ENCODE measurements at regions not wholly inside any gene's neighbourhood (a gene's known extent, or its start where the extent isn't known, plus 50 kb on each side); places are given as distances from the start of the nearest gene placed in this dataset.

DNA sequence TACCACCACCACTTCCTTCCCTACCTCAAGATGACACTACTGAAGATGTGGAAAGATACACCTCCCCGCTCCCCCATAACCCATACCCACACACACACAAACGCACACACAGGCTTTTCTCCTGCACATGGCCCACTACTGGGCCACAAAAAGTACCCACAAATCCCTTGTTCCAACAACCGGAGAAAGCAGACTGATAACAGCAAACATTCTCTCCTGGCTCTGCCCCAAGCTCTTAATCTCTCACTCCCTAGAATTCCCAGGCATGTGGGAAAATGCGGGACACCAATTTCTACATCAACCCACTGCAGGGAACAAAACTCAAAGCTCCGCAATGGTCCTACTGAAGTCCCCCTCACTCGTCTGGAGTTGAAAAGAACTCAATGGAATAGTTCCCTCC, 611.0 kb upstream of the KLF4 start:
- DNase-seq (ENCODE audit: low read depth, low spot score) = no peak
- ChIA-PET POLR2A (no interaction called here), CTCF (no interaction called here)
- TF ChIP-seq, protein P1, sequence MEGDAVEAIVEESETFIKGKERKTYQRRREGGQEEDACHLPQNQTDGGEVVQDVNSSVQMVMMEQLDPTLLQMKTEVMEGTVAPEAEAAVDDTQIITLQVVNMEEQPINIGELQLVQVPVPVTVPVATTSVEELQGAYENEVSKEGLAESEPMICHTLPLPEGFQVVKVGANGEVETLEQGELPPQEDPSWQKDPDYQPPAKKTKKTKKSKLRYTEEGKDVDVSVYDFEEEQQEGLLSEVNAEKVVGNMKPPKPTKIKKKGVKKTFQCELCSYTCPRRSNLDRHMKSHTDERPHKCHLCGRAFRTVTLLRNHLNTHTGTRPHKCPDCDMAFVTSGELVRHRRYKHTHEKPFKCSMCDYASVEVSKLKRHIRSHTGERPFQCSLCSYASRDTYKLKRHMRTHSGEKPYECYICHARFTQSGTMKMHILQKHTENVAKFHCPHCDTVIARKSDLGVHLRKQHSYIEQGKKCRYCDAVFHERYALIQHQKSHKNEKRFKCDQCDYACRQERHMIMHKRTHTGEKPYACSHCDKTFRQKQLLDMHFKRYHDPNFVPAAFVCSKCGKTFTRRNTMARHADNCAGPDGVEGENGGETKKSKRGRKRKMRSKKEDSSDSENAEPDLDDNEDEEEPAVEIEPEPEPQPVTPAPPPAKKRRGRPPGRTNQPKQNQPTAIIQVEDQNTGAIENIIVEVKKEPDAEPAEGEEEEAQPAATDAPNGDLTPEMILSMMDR (IDR thresholded peaks at IDR 0.05; ENCODE audit: insufficient read depth, low read length, missing control alignments) = no peak
- no peak overlapping the region for H3K4me3 ChIP-seq (ENCODE audit: low read depth, low read length)

DNA sequence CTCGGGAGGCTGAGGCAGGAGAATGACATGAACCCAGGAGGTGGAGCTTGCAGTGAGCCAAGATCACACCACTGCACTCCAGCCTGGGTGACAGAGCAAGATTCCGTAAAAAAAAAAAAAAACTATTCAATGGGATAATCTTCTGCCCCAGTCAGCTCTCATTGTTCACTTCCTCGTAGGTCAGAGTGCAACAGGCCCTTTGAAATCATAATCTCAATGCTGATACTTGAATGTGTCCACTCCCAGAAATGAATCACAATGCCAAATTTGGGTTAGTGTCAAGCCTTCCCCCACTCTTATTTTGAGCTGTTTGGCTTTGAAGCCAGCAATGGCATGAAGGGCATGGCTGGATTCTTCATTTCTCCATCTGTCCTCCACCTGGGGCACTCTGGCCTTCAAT, 610.3 kb upstream of the KLF4 start:
- TF ChIP-seq, protein P1 (IDR thresholded peaks at IDR 0.05; ENCODE audit: insufficient read depth, low read length, missing control alignments) = no peak
- ChIA-PET POLR2A (no interaction called here), CTCF (no interaction called here)
- DNase-seq (ENCODE audit: low read depth, low spot score) = no peak
- no peak overlapping the region for H3K4me3 ChIP-seq (ENCODE audit: low read depth, low read length)

DNA sequence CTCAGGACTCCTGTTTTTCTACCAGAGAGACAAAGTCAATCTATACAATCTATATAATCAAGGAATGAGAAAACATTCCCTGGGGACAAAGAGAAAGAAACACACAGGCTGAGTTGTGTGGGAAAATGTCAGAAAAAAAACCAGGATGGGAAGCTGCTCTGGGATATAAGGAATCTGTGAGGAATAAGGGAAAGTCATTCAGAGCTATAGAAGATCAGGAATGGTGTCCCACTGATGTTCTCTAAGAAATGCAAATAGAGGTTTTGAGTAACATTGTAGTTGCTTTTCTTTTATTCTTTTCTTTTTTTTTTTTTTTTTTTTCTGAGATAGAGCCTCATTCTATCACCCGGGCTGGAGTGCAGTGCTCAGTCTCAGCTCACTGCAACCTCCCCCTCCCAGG, 605.9 kb upstream of the KLF4 start:
- no peak for DNase-seq (ENCODE audit: low read depth, low spot score)
- TF ChIP-seq, protein P1 (IDR thresholded peaks at IDR 0.05; ENCODE audit: insufficient read depth, low read length, missing control alignments) = no peak
- H3K4me3 ChIP-seq (ENCODE audit: low read depth, low read length) = no peak overlapping the region
- ChIA-PET CTCF (no interaction called here), POLR2A (no interaction called here)

DNA sequence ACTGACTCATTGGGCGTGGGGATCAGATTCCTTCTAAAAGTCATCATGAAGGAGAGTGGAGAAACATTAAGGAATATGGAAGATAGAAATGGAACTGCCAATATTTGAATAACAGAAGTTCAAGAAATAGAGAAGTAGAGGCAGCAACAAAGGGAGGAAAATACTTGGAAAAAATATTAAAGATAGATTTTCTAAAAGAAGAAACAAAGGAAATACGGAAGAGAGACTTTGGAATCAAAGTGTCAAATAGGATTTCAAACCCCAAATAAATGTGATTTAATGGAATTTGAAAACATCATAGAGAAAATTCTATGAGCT, 605.1 kb upstream of the KLF4 start:
- DNase-seq (ENCODE audit: low read depth, low spot score) = no peak
- POLR2A ChIA-PET = no interaction called here
- TF ChIP-seq, protein P1 (IDR thresholded peaks at IDR 0.05; ENCODE audit: insufficient read depth, low read length, missing control alignments) = no peak
- no peak overlapping the region for H3K4me3 ChIP-seq (ENCODE audit: low read depth, low read length)
- CTCF ChIA-PET = no interaction called here

DNA sequence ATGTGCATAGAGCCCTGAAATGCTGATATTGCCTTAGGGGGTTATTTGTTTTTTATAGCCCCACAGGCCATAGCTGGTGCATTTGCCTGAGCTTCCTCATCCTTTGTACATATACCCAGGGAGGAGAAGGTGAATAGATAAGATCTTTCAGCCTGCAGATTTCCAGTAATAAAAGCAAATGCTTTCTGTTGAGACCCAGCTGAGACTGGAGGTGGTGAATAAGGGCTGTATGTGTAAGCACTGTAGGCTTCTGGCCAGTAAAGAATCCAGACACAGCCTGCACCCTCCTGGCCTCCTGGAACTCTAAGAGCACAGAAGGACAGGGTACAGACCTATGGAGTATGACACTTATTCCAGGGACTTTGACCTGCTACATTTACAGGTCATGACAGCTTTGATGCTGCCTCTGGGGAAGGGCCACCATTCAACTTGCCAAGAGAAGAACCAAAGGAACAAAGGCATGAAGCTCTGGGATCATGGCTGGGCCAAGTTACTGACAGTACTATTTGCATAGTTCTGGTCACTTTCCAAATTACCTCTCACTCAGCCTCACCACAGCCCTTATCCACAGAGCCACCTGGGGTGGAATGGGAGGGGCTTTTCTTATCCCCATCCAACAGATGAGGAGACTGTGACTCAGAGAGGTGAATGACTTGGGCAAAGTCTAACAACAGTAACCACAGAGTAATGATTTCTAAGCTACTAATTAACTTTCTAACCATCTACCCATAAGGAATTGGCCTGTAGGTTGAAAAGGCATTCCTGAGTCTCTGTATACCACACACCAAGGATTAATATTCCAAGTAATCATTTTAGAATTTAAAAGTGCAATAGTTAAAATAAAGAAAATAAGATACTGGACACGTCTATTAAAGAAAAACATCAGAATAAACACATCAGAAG, 604.5 kb upstream of the KLF4 start:
- ChIA-PET POLR2A (no interaction called here), CTCF (no interaction called here)

DNA sequence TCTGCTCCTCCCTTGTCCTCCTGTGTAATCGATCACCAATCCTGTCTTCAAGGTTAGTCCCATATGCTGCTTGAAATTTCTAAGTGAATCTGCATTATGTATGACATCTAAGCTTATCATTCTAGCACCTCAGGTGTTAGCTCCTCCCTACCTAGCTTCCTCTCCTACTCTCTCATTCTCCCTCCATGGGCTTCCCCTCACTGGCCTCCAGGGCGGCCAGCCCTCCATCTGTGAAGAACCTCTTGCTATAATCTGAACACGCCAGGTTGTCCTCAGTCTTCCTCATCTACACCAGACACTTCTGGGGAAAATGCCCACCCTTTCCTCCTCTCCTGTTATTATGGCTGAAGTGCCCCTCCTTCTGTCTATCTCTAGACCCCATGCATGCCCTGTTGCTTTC, 599.3 kb upstream of the KLF4 start:
- no peak overlapping the region for H3K4me3 ChIP-seq (ENCODE audit: low read depth, low read length)
- TF ChIP-seq, protein P1 (IDR thresholded peaks at IDR 0.05; ENCODE audit: insufficient read depth, low read length, missing control alignments) = no peak
- POLR2A ChIA-PET = no interaction called here
- no peak for DNase-seq (ENCODE audit: low read depth, low spot score)
- CTCF ChIA-PET = no interaction called here

More for the DNA sequence above, 604.5 kb upstream of the KLF4 start:
- no peak for DNase-seq (ENCODE audit: low read depth, low spot score)
- H3K4me3 ChIP-seq (ENCODE audit: low read depth, low read length) = no peak overlapping the region
- TF ChIP-seq, protein P1 (IDR thresholded peaks at IDR 0.05; ENCODE audit: insufficient read depth, low read length, missing control alignments) = no peak
